Osteocyte (in vitro differentiated cells): ENCODE measurements at regions not wholly inside any gene's neighbourhood (a gene's known extent, or its start where the extent isn't known, plus 50 kb on each side); places are given as distances from the start of the nearest gene placed in this dataset.

Source experiments
- DNase-seq: peaks from one replicate; pipeline ENCODE4 v3.0.0; 2021; ENCODE audit warnings: mixed read lengths; ENCODE audit not compliant: unreplicated experiment; ENCODE audit errors: extremely low spot score
- H3K27ac Mint-ChIP-seq: one replicate; pipeline ENCODE4 v1.8.0; 2021; ENCODE audit warnings: mild to moderate bottlenecking, mixed read lengths; ENCODE audit not compliant: unreplicated experiment
- H3K27me3 Mint-ChIP-seq: one replicate; pipeline ENCODE4 v1.8.0; 2021; ENCODE audit warnings: mixed read lengths; ENCODE audit not compliant: unreplicated experiment
- H3K36me3 Mint-ChIP-seq: one replicate; pipeline ENCODE4 v1.8.0; 2021; ENCODE audit warnings: mixed read lengths; ENCODE audit not compliant: unreplicated experiment
- H3K4me1 Mint-ChIP-seq: one replicate; pipeline ENCODE4 v1.8.0; 2021; ENCODE audit warnings: mixed read lengths; ENCODE audit not compliant: unreplicated experiment
- H3K4me3 Mint-ChIP-seq: one replicate; pipeline ENCODE4 v1.8.0; 2021; ENCODE audit warnings: mild to moderate bottlenecking, moderate library complexity, mixed read lengths; ENCODE audit not compliant: unreplicated experiment
- H3K9me3 Mint-ChIP-seq: one replicate; pipeline ENCODE4 v1.8.0; 2021; ENCODE audit warnings: mixed read lengths; ENCODE audit not compliant: unreplicated experiment
- TF ChIP-seq, protein P1 (sequence below): fragments of 200-600 bp; sonication (generic); IDR thresholded peaks from 2 replicates; pipeline ENCODE4 v1.5.0; 2021; ENCODE audit warnings: antibody characterized with exemption, mild to moderate bottlenecking, moderate library complexity

DNA sequence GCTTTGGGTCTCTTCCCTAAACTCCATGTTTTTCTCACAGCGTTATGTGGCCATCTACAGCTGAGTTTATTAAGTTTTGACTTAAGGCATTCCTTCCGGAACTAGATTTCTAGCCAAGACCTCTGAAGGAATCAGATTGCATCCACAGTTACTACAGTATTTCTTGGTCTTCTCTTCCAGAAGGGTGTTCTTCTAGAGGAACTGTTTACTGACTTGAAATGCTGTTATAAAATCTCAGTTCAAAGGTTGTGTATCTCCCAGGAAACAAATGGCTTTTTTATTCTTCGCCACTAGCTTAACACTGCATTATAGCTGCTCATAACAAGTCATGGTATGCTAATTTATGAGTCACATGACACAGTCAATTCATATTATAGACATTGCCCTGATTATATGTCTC is 55.3 kb upstream of the RAD23B start:
- Mint-ChIP-seq H3K27ac (no peak overlapping the region), H3K27me3 (peaks cover 11% of the 10 kb centered on the region), H3K4me1 (peaks cover 16% of the 10 kb centered on the region), H3K36me3 (peaks cover 2% of the 10 kb centered on the region), H3K4me3 (no peak overlapping the region), H3K9me3 (no peaks in the 10 kb centered on the region)
- TF ChIP-seq, protein P1, sequence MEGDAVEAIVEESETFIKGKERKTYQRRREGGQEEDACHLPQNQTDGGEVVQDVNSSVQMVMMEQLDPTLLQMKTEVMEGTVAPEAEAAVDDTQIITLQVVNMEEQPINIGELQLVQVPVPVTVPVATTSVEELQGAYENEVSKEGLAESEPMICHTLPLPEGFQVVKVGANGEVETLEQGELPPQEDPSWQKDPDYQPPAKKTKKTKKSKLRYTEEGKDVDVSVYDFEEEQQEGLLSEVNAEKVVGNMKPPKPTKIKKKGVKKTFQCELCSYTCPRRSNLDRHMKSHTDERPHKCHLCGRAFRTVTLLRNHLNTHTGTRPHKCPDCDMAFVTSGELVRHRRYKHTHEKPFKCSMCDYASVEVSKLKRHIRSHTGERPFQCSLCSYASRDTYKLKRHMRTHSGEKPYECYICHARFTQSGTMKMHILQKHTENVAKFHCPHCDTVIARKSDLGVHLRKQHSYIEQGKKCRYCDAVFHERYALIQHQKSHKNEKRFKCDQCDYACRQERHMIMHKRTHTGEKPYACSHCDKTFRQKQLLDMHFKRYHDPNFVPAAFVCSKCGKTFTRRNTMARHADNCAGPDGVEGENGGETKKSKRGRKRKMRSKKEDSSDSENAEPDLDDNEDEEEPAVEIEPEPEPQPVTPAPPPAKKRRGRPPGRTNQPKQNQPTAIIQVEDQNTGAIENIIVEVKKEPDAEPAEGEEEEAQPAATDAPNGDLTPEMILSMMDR = no peak
- no peak for DNase-seq

DNA sequence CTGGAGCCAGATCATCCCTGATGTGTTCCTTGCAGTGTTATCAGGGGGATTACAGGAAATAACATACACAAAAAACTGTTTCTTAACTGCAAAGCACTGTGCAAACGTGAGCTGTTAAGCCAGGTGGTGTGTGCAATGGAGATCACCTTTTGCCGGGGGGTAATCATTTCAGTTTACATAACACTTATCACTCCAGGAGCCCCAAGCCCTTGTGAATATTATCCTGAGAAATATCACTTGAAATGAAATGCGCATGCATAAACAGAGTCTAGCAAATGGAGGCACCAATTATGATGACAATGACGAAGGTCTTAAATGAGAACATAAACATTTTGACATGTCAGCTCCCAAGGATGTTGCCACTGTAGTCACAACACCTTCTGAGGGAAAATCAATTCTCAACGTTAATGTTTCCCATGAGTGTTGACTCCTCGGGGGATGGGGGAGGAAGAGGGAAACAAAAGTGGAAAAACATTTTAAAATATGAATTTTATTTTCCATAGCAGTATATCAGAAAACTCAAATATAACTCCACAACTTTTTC is 54.5 kb upstream of the RAD23B start:
- Mint-ChIP-seq H3K4me1 (peaks cover 9% of the 10 kb centered on the region), H3K27me3 (peaks cover 11% of the 10 kb centered on the region), H3K4me3 (no peak overlapping the region), H3K9me3 (no peaks in the 10 kb centered on the region), H3K27ac (no peak overlapping the region), H3K36me3 (peaks cover 2% of the 10 kb centered on the region)
- TF ChIP-seq, protein P1 = no peak
- DNase-seq = no peak

DNA sequence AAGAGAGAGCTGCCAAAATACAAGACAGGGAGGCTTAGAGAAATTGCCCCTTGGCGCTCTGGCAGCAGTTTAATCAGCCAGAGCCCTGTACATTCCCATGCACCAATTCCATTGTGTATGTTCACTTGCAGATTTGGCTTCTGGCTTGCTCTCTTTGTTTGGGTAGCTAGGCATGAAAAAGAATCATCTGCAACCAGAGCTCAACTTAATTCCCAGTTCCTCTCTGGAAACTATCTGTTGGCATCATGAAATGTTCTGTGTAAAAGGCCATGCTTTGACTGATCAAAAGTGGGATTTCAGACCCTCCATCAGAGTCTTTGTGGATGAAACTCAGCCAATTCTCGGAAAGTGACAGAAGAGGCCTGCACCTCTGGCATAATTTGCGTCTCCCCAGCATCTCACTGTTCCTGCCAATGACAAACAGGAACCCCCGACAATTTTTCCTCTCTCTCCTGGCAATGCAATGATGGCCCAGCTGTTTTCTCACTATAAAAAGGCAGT is 53.8 kb upstream of the RAD23B start:
- Mint-ChIP-seq H3K27me3 (peaks cover 11% of the 10 kb centered on the region), H3K36me3 (peaks cover 2% of the 10 kb centered on the region), H3K4me1 (peaks cover 4% of the 10 kb centered on the region), H3K9me3 (no peaks in the 10 kb centered on the region), H3K4me3 (no peak overlapping the region), H3K27ac (no peak overlapping the region)
- no peak for DNase-seq
- TF ChIP-seq, protein P1 = no peak
